IMR-90 (cell line): ENCODE measurements at regions not wholly inside any gene's neighbourhood (a gene's known extent, or its start where the extent isn't known, plus 50 kb on each side); places are given as distances from the start of the nearest gene placed in this dataset.
A peak's percentile ranks its signal among the peaks of the same experiment; 100 is the strongest.

Source experiments
- ATAC-seq: fragments of 200-7000 bp; cut with Tn5 transposase; 2 replicates; pipeline ENCODE4 v1.9.1; 2020; ENCODE audit warnings: low read depth, mild to moderate bottlenecking, moderate library complexity
- BruUV-seq: library from RNA; stranded (reverse); fragments of 400-500 nt; replicated peaks from 2 replicates; lab custom pipeline; 2021; lab: Mats Ljungman, UMichigan
- CTCF ChIA-PET: fragments of 300-600 bp; formaldehyde crosslinking; extraction: SDS; loops from one replicate; lab custom pipeline; 2021; ENCODE audit warnings: antibody characterized with exemption; lab: Yijun Ruan, JAX
- POLR2A ChIA-PET: fragments of 300-600 bp; sonication (Branson Sonifier 250); formaldehyde crosslinking; loops from one replicate; lab custom pipeline; 2022; ENCODE audit warnings: antibody characterized with exemption; ENCODE audit not compliant: unreplicated experiment; lab: Charles Lee
- DNase-seq: peaks from one replicate; pipeline ENCODE4 v3.0.0; 2013
- H2AFZ ChIP-seq: replicated peaks from 2 replicates; pipeline ENCODE3; 2013; ENCODE audit warnings: low read length, mild to moderate bottlenecking; ENCODE audit not compliant: poor library complexity
- H2AK5ac ChIP-seq: 2 replicates; pipeline ENCODE4 v1.6.1; 2013; ENCODE audit warnings: low read depth, low read length, inconsistent platforms
- H2AK9ac ChIP-seq: replicated peaks from 2 replicates; pipeline ENCODE3; 2013; ENCODE audit warnings: mild to moderate bottlenecking, low read depth, low read length, moderate library complexity; ENCODE audit not compliant: poor library complexity
- H2BK120ac ChIP-seq: 2 replicates; pipeline ENCODE4 v1.6.1; 2013; ENCODE audit warnings: low read depth, low read length, inconsistent platforms
- H2BK15ac ChIP-seq: 3 replicates; pipeline ENCODE4 v1.6.1; 2013; ENCODE audit warnings: low read depth, low read length, inconsistent platforms
- H2BK20ac ChIP-seq: 2 replicates; pipeline ENCODE4 v1.6.1; 2013; ENCODE audit warnings: low read depth, mild to moderate bottlenecking, inconsistent platforms, low read length, moderate library complexity
- H2BK5ac ChIP-seq: 2 replicates; pipeline ENCODE4 v1.6.1; 2013; ENCODE audit warnings: mild to moderate bottlenecking, low read depth, low read length, inconsistent platforms; ENCODE audit not compliant: poor library complexity, severe bottlenecking
- H3K14ac ChIP-seq: replicated peaks from 2 replicates; pipeline ENCODE4 v1.6.1; 2013; ENCODE audit warnings: low read depth, low read length, inconsistent platforms
- H3K18ac ChIP-seq: 2 replicates; pipeline ENCODE4 v1.6.1; 2013; ENCODE audit warnings: low read depth, low read length, control low read depth
- H3K23ac ChIP-seq: 2 replicates; pipeline ENCODE4 v1.6.1; 2013; ENCODE audit warnings: low read depth, low read length, inconsistent platforms
- H3K27ac ChIP-seq: 2 replicates; pipeline ENCODE4 v1.5.1; 2013; ENCODE audit warnings: mild to moderate bottlenecking, control low read depth, low read length; ENCODE audit not compliant: insufficient read depth
- H3K27me3 ChIP-seq: 2 replicates; pipeline ENCODE4 v1.6.1; 2013; ENCODE audit warnings: low read length; ENCODE audit not compliant: control insufficient read depth, insufficient read depth
- H3K36me3 ChIP-seq: 2 replicates; pipeline ENCODE4 v1.6.1; 2013; ENCODE audit warnings: low read length, mixed read lengths; ENCODE audit not compliant: control insufficient read depth, insufficient read depth
- H3K4ac ChIP-seq: 2 replicates; pipeline ENCODE4 v1.6.1; 2013; ENCODE audit warnings: low read depth, low read length, inconsistent platforms
- H3K4me1 ChIP-seq: 2 replicates; pipeline ENCODE4 v1.6.1; 2013; ENCODE audit warnings: low read length, mixed read lengths; ENCODE audit not compliant: control insufficient read depth, insufficient read depth
- H3K4me2 ChIP-seq: 2 replicates; pipeline ENCODE4 v1.6.1; 2013; ENCODE audit warnings: low read depth, mild to moderate bottlenecking, control low read depth, low read length, moderate library complexity
- H3K4me3 ChIP-seq: 2 replicates; pipeline ENCODE4 v1.5.1; 2013; ENCODE audit warnings: low read depth, mild to moderate bottlenecking, control low read depth, low read length, moderate library complexity; ENCODE audit not compliant: insufficient read depth
- H3K56ac ChIP-seq: 2 replicates; pipeline ENCODE4 v1.6.1; 2013; ENCODE audit warnings: low read length, inconsistent platforms; ENCODE audit not compliant: insufficient read depth; ENCODE audit errors: extremely low read depth
- H3K79me1 ChIP-seq, 2 experiments: 2 replicates each; pipeline ENCODE4 v1.6.1; 2013; ENCODE audit warnings: low read length in 2 of 2, inconsistent platforms in 1 of 2, low read depth in 1 of 2
- H3K9ac ChIP-seq: 2 replicates; pipeline ENCODE4 v1.6.1; 2013; ENCODE audit warnings: low read depth, low read length, control low read depth
- H3K9me1 ChIP-seq: 2 replicates; pipeline ENCODE4 v1.6.1; 2013; ENCODE audit warnings: low read length, inconsistent platforms; ENCODE audit not compliant: insufficient read depth
- H3K9me3 ChIP-seq: 2 replicates; pipeline ENCODE4 v1.6.1; 2013; ENCODE audit warnings: low read length; ENCODE audit not compliant: control insufficient read depth, insufficient read depth
- H4K20me1 ChIP-seq: 2 replicates; pipeline ENCODE4 v1.6.1; 2013; ENCODE audit warnings: low read length, inconsistent platforms; ENCODE audit not compliant: insufficient read depth
- H4K5ac ChIP-seq: 2 replicates; pipeline ENCODE4 v1.6.1; 2013; ENCODE audit warnings: mild to moderate bottlenecking, low read depth, low read length, control low read depth
- H4K8ac ChIP-seq, 2 experiments: 2 replicates each; pipeline ENCODE4 v1.6.1; 2013; ENCODE audit warnings: low read depth in 2 of 2, low read length in 2 of 2, control low read depth in 1 of 2, inconsistent platforms in 1 of 2
- H4K91ac ChIP-seq: 2 replicates; pipeline ENCODE4 v1.6.1; 2013; ENCODE audit warnings: low read depth, low read length, inconsistent platforms; ENCODE audit not compliant: insufficient read depth
- BHLHE40 ChIP-seq: fragments of 150-350 bp; IDR thresholded peaks from 2 replicates; pipeline ENCODE4 v1.6.1; 2016; ENCODE audit warnings: mild to moderate bottlenecking, low read depth, low read length
- CEBPB ChIP-seq: IDR thresholded peaks from 2 replicates; pipeline ENCODE4 v1.6.1; 2012; ENCODE audit warnings: low read depth, low read length, improper control_type of control experiment
- MAFK ChIP-seq: IDR thresholded peaks from 2 replicates; pipeline ENCODE4 v1.6.1; 2012; ENCODE audit warnings: low read depth, low read length, improper control_type of control experiment
- MXI1 ChIP-seq: IDR thresholded peaks from 2 replicates; pipeline ENCODE4 v1.6.1; 2012; ENCODE audit warnings: low read depth, mild to moderate bottlenecking, low read length, moderate library complexity, borderline replicate concordance
- RFX5 ChIP-seq: IDR thresholded peaks from 2 replicates; pipeline ENCODE4 v1.8.0; 2012; ENCODE audit warnings: low read depth, mild to moderate bottlenecking, low read length, moderate library complexity
- SMC3 ChIP-seq: fragments of 150-350 bp; IDR thresholded peaks from 2 replicates; pipeline ENCODE4 v1.6.1; 2016; ENCODE audit warnings: low read depth, mild to moderate bottlenecking, antibody characterized with exemption, low read length, moderate library complexity
- WGBS, 2 experiments: methylation state at CpG; one replicate each; pipeline versions ENCODE4 v1.1.5 to v1.1.7; 2013; ENCODE audit warnings: missing lambda C conversion rate in 2 of 2; ENCODE audit not compliant: insufficient read length in 1 of 2; ENCODE audit errors: extremely low coverage in 2 of 2; 5-methylcytosine and 5-hydroxymethylcytosine counted together
- dilution Hi-C: fragments of 300-500 bp; cut with HindIII; formaldehyde crosslinking; loops from one replicate; pipeline ENCODE4 v1.14.3; 2018; ENCODE audit warnings: low sequenced_read_pairs; ENCODE audit not compliant: unreplicated experiment
- in situ Hi-C: fragments of 300-500 bp; cut with MboI; formaldehyde crosslinking; loops from 3 replicates; pipeline ENCODE4 v1.14.3; 2019; ENCODE audit warnings: low sequenced_read_pairs, inconsistent platforms, mixed read lengths
- intact Hi-C: fragments of 100-400 bp; cut with micrococcal nuclease; formaldehyde crosslinking; loops from 2 replicates; pipeline ENCODE4 v1.10.0; 2022
- TF ChIP-seq, protein P1 (sequence below): fragments of 150-350 bp; IDR thresholded peaks from 2 replicates; pipeline ENCODE4 v1.6.1; 2017; ENCODE audit warnings: mild to moderate bottlenecking, antibody characterized with exemption, low read length, low read depth
- TF ChIP-seq, protein P2 (sequence below): conservative IDR thresholded peaks from 2 replicates; pipeline ENCODE4 v1.5.1; 2012; ENCODE audit warnings: mild to moderate bottlenecking, low read depth, low read length, improper control_type of control experiment

DNA sequence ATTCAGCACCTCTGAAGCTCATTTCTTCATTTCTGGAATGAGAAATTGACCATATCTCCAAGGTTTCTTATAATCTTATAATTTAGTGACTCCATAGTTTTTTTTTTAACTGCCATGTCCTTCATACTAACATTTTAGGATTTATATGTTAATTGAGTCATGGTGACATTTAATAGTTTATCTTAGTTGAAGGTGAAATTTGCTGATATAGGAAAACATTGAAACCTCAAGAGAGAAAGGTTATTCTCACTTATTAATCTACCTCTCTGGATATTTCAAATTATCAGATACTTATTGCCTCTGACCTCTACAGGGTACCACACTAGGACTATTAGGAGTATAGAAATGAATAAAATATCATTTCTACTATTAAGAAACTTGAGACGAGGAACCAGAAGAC is 499.0 kb downstream of the NUP35 start:
- TF ChIP-seq MXI1 = no peak
- no peak for TF ChIP-seq RFX5
- TF ChIP-seq, protein P1, sequence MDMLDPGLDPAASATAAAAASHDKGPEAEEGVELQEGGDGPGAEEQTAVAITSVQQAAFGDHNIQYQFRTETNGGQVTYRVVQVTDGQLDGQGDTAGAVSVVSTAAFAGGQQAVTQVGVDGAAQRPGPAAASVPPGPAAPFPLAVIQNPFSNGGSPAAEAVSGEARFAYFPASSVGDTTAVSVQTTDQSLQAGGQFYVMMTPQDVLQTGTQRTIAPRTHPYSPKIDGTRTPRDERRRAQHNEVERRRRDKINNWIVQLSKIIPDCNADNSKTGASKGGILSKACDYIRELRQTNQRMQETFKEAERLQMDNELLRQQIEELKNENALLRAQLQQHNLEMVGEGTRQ = no peak
- TF ChIP-seq MAFK = peak; percentile 62
- TF ChIP-seq, protein P2, sequence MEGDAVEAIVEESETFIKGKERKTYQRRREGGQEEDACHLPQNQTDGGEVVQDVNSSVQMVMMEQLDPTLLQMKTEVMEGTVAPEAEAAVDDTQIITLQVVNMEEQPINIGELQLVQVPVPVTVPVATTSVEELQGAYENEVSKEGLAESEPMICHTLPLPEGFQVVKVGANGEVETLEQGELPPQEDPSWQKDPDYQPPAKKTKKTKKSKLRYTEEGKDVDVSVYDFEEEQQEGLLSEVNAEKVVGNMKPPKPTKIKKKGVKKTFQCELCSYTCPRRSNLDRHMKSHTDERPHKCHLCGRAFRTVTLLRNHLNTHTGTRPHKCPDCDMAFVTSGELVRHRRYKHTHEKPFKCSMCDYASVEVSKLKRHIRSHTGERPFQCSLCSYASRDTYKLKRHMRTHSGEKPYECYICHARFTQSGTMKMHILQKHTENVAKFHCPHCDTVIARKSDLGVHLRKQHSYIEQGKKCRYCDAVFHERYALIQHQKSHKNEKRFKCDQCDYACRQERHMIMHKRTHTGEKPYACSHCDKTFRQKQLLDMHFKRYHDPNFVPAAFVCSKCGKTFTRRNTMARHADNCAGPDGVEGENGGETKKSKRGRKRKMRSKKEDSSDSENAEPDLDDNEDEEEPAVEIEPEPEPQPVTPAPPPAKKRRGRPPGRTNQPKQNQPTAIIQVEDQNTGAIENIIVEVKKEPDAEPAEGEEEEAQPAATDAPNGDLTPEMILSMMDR = no peak
- no peak for TF ChIP-seq CEBPB
- TF ChIP-seq SMC3 = no peak
- no peak for TF ChIP-seq BHLHE40
- Histone ChIP-seq H3K14ac (no peak overlapping the region), H3K4me3 (no peak overlapping the region), H2AK9ac (no peak overlapping the region), H3K4me1 (no peaks in the 10 kb centered on the region), H3K36me3 (no peaks in the 10 kb centered on the region), H3K9me3 (peaks cover 11% of the 10 kb centered on the region), H4K20me1 (no peaks in the 10 kb centered on the region), H4K5ac (no peak overlapping the region), H3K56ac (no peak overlapping the region), H3K27ac (no peak overlapping the region), H3K23ac (no peak overlapping the region), H3K27me3 (no peaks in the 10 kb centered on the region), H2AK5ac (no peak overlapping the region), H4K8ac (no peak overlapping the region), H3K18ac (no peak overlapping the region), H2BK15ac (no peak overlapping the region), H4K91ac (no peak overlapping the region), H3K4ac (no peak overlapping the region), H2BK120ac (no peak overlapping the region), H3K9ac (no peak overlapping the region), H2BK20ac (no peak overlapping the region), H2BK5ac (no peak overlapping the region), H3K4me2 (no peak overlapping the region), H3K79me1 (no peaks in the 10 kb centered on the region), H3K9me1 (no peaks in the 10 kb centered on the region), H2AFZ (no peak overlapping the region)
- in situ Hi-C loops (no loop called here), intact Hi-C loops (no loop called here), dilution Hi-C loops (no loop called here)
- ATAC-seq (no peak), DNase-seq (no peak)
- ChIA-PET POLR2A (no interaction called here), CTCF (no interaction called here)
- BruUV-seq = no TSS peak
- WGBS, 2 experiments = no CpG with 5 or more reads among the region's 1 CpG
